Activated gamma-delta T cell treated with anti-CD3 and anti-CD28 coated beads, Interleukin-2, amount 50 U/mL, for 16 hours (primary cell): ENCODE measurements at regions not wholly inside any gene's neighbourhood (a gene's known extent, or its start where the extent isn't known, plus 50 kb on each side); places are given as distances from the start of the nearest gene placed in this dataset.

Experiments used
- DNase-seq: peaks from one replicate; pipeline ENCODE4 v3.0.0-alpha.2; 2020; ENCODE audit warnings: low read depth

DNA sequence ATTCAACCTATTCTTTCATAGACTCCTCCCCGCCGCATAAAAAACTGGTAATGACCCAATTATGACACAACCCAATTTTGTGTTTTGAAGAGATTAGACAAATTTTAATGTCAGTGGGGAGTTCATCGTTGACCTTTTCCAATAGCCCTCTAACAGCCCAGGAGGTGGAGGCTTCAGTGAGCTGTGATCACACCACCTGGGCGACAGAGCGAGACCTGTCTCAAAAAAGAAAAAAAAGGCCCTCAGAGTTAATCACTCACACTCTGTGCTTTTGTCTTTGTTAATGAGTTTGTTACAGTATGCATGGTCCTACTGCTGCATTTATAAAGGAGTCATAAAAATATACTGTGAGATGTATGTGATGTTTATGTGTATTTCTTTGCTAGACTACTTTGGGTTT is 510.6 kb downstream of the CPS1 start:
- no peak for DNase-seq

DNA sequence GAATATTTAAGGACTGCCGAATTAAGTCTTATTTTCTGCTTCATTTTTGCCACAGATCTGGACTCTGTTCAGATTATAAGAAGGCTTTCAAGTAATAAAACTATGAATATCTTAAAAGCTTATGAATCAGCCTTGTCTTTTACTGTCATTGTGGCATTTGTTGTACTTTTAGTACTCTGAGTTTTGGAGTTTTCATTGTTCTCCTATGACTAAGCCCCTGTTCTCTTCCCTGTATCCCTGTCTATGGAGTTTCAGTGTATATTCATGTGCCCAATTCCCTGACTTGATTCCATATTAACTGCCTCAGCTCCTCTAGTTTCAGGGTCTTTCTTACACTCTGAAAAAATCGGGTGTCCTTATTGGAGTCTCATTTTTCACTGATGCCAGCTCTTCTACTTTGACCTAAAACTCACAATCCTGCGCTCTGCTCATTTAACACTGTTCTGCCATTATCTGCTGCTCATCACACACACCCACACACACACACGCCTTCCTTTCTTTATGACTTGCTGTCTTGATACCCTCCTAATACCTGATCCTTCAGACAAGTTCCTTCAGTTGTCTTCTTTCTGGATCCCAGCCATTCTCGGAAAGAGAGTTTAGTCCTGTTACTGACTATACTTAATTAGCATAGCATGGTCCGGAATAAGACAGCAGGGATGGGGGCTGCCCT is 511.8 kb downstream of the CPS1 start:
- no peak for DNase-seq

DNA sequence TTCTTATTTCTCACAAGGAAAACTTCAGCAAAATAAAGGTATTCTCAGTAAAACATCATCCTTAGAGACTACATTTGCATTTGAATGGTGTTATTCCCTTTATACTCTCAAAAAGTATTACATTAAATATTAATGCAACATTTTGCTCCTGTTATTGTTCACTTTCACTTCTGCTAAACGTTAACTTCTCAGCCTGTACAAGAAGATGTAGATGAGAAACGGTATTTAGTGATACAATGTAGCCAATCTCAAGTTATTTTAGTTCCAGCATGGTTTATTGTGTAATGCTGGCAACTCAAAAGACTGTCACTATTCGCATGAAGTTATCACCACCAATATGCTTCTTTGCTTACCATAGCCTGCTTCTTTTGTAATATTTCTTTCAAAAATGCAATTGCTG is 514.1 kb downstream of the CPS1 start:
- no peak for DNase-seq

DNA sequence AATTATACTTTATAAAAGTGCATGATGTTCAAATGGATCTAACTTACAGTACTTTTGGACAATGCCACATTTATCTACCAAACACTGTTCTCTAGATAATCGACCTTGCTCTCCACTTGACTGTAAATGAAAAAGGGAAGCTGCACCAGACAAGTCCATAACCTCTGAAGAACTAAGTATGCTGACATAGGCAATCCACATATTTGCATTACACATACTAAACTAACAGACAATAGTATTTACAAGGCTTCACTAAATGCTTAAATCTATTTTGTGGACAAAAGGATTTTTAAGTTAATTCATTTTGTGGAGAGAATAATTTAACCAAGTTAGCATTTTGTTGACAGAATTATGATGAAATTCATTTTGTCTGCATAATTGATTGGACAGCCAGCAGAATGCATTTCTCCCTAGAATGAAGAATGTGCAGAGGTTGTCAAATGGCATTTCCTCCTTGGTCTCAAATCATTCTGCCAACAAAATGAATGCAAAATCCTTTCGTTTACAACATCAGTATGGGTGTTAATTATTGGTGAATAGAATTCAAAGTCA is 520.9 kb downstream of the CPS1 start:
- DNase-seq, result no peak

DNA sequence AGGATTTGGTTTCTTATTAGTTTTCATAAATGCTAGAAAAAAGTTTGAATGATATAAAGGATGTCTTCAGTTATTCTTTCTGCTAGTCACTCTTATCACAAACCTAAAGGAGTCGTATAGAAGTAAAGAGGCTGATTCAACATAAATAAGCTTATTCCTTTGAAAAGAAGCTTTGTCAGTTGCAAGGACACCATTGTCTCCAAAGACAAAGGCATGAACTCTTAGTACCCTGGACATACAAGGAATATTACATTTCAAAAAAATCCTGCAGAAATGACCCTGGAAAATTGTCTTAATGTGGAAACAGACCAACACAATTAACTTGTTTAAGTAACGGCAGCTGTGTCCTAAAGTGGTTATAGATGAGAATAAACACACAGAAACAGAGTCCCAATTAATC is 528.0 kb downstream of the CPS1 start:
- DNase-seq, result no peak

DNA sequence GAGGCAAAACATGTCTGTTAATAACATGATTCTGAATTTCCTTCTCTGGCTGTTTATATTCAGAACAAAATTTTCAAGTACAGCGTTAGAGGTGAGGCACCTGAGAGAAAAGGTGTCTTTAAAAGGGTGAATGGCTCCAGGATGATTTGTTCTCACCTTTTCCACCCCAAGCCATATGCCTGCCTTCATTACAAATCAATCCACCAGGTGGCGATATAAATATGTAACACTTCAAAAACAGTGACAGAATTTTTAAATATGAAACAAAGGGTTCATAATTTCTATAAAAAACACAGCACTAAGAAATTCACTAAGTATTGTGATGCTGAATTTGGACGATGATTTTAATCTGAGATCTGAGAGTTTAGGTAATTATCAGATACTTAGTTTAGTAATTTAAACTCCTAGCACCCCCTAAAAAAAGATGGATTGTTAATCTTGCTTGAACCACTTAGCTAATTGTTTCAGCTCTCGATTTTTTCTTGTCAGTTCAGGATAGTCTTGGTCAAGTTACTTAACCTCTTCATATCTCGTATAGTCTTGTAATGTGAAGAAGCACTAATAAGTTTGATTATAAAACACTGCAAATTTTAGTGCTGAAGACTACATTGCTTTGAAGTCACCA is 528.8 kb downstream of the CPS1 start:
- no peak for DNase-seq

DNA sequence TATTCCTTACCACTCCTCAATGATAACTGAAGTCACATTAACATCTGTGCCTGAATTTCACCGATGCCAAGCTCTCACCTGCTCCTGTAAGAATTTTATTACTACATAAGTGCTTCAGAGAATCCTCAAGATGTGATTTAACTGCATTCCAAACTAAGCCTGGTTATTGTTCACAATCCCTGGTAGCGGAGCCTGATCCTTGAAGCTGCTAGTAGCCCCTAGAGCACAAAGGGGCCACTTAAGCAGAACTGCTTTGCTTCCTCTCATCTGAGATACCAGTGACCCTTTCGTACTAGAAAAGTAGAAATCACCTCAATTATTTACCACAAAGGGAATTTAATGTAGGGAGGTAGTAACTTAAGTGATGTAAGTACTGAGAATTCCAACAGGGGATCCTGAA is 529.6 kb downstream of the CPS1 start:
- DNase-seq, result no peak

DNA sequence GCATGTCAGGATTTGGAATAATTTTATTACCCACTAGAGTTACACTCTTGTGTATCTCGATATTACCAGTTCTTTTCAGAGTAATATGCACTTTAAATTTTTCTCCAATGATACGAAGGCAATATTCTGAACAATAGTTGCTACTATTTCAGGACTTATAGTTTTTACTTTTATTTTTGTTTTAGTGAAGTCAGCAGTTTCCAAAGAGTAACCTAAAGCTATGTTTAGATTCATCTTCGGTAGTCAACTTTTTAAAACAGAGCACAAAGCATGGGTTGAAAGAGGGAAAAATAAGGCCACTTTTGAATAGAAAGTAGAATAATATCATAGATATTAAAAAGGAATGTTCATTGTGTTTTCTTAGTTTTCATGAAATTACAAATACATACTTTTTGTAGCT is 532.7 kb downstream of the CPS1 start:
- DNase-seq, result no peak

DNA sequence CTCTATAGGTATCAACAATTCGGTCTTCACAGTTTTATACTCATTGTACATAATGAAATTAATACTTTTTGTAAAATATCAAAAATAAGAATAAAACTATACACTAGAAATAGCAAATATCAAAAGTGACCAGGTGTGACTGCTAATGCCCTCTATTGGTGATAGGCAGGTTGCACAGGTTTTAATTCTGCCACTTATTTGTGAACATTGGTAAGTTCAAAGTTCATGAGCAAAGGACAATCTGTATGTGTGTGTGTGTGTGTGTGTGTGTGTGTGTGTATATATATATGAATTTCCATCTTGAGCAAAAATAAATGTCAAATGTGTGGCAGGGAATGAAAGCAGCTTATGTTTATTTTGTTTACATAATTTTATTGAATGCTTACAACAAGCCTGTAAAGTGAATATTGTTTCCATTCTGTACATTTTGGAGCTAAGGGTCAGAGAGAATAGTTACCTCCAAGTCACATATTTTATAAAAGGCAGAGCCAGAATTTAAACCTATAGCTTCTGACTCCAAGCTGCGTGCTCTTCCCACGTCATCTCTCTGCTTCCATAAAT is 537.4 kb downstream of the CPS1 start:
- DNase-seq, result no peak

DNA sequence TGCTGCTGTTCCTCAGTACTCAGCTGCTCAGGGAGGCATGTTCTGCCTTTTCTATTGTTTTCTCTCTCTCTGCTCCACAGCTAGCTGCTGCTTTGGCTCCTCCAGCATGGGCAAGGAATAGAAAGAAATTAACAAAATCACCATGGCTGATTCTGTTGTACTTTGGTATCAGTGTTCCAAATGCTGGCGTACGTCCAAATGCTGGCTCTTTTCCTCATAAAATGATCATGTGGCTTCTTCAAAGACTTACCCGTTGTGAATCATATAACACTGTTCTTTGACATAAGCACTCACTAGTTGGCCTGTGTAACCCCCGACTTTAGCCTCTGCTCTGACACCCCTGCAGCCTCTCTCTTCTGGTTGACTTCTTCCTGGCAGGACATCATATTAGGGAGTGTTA is 547.6 kb downstream of the CPS1 start:
- no peak for DNase-seq

DNA sequence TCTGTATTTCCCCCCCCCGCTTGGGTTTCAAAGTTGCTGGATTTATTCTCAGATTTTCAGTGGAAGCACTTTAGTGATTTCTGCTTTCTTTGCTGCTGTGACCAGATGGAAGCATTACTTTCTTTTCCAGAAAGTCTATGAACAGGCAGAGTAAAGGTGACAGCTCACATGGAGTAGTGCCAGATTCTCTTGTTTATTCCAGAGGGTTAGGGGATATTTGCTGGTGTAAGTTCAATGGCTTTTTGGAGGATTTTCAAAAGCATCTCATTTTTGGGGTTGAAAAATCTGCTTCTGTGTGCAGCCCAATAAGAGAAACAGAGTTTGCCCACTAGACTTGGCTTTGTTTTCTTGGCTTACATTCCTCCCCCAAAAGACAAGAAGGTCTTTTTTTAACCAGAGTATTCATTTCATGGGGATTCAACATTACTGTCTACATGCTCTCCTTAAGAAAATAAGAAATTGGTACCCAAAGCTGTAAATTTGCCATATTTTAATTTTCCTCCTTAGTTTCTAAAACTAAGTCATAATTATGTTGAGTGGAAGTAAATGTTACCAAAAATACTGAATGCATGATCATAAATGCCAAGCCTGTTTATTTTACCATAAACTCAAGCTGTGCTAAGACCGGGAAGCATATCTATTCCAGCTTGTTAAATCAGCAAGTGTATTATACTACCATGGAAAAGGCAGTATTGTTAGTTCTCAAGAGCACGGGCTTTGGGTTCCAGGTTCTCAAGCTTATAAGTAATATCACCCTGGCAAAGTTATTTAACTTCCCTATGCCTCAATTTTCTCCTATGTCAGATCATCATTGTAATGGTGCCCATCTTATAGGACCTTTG is 557.2 kb downstream of the CPS1 start:
- no peak for DNase-seq

DNA sequence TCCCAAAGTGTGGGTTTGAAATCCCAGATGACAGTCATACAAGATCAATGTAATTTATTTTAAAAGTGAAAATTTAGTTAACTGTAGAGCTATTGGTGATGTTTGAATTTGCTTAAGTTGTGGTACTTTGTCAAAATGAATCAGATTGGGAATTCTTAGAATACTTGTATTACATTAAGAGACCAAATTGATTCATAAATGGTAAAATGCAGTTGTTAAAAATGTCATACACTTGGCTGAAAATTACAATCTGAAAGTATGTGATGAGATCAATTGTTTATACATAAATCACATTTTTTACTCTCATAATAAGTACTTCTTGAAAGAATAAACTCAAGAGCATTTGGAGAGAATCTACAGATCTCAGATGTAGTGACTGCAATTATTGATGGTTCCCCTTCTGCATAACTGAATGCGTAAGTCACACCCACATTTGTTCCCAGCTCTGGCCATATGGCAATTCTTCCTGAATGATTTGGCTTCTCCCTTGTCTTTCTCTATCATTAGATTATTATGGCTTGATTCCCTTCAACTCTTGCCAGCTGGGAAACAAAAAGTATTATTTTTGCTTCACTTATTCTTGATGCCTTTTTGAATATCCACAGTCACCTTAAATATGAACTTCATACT is 558.5 kb downstream of the CPS1 start:
- no peak for DNase-seq

DNA sequence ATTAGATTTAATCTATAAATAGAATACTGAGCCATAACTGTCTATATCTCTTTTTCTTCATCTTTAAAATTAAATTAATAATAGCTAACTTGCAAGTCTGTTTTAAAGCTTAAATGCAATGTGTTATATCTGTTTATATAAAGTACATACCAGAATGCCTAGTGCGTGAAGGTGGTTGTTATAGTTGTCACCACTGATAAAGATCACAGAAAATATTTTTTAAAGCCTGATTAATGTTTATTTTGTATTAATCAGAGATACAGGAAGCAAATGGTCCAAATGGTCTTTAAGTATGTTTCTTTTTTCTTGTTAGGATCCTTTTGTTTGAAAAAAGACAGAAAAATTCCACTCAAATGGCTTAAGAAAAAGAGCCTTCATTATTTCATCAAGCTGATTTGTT is 560.6 kb downstream of the CPS1 start:
- DNase-seq, result no peak

DNA sequence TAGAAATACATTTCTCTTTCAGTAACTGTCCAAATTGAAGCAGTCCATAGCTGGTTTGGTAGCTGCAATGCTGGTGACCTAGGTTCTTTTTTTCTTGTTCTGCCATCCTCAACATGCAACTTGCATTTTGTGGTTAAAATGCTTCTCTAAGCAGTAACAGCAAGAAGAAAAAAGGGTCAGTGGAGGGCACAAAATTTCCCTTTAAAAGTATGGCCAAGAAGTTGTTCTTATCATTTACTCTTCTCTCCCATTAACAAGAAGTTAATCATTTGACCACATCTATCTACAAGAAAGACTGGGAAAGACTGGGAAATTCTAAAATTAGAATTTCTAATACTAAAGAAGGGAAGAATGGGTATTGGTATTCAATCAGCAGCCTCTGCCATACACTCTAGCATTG is 569.9 kb downstream of the CPS1 start:
- DNase-seq, result no peak

DNA sequence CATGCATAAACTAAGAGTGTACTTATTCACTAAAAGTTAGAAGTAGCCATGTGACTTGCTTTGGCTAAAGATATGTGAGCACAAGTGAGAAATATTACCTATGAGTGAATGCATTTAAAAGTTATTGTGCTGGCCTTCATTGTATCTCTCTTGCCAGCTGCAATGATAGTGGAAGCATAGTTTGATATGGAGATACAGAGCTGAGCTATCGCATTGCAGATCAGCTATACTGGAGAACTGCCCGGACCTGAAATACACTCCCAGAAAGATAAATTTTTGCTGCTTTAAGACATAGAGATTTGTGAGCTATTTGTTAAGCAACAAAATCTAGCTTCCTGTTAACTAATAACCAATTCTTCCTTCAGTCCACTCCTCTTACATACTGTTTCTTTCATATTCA is 571.1 kb downstream of the CPS1 start:
- DNase-seq, result no peak

DNA sequence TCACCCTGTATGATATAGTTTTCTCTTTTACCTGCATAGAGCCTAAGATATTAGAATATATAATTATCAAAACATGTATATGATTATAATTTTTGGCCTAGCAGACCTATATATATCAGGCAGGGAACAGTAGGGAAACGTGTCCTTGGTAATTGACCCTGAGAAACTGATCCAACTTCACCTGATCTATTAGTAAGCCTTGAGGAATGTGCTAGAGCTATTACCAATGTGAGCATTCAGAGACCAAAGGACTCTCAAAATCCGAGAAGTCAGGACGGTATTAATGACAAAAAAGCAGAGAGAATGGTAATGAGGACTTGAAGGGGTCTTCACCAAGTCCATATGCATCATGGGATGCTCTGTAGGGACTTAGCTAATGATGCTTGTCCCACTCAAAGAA is 571.9 kb downstream of the CPS1 start:
- no peak for DNase-seq

DNA sequence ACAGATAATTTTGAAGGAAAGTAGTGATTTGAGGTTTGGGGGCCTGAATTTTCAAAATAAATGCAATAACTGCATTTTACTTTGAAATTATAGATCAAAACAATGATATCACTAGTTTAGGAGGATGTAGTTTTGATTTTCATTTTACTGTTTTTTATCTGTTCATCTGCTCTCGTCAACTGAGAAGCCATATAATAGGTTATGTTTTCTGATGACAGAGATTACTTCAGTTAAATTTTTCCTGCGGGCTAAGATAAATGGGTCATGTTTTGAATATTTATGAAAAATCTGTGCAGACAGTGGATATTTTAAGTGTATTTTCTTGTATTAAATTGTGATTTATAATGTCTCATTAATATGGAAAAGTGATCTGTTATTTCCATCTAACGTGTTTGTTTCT is 573.4 kb downstream of the CPS1 start:
- DNase-seq, result no peak

DNA sequence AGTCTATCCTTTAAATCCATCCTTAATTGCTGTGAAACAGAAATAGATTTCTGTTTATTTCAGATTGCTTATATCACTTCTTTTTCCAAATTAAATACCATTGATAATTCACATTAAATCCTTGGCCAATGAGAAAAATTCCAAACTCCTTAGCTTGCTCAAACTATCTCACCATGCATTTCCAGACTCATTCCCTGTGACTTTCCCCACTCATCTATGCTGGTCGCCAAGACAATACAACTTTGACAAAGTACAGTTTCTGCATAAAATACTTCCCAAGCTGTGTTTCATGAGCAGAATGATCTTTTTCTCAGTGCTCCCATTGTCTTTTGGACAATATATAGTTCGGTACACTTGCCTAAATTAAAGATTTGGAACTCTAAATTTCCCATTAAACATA is 575.6 kb downstream of the CPS1 start:
- no peak for DNase-seq

DNA sequence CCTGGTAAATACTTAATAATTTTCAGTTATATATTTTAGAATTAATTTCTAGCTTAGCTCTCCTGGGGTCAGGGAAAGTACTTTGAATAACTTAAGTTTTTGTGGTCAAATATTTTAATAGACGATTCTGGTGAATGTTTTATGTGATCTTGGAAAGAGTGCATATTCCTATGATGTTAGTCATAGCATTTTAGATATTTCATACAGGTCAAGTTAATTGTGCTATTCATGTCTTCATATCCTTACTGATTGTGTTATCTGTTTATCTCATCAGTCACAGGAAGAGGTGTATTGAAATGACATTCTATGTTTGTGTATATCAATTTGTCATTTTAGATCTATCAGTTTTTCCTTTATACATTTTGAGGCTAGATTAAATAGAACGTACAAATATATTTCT is 576.2 kb downstream of the CPS1 start:
- no peak for DNase-seq

DNA sequence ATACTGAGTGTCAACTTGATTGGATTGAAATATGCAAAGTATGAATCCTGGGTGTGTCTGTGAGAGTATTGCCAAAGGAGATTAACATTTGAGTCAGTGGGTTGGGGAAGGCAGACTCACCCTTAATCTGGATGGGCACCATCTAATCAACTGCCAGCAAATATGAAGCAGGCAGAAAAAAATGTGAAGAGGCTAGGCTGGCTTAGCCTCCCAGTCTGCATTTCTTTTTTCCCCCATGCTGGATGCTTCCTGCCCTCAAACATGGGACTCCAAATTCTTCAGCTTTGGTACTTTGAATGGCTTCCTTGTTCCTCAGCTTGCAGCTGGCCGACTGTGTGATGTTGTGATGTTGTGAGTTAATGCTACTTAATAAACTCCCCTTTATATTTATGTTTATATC is 577.4 kb downstream of the CPS1 start:
- no peak for DNase-seq

DNA sequence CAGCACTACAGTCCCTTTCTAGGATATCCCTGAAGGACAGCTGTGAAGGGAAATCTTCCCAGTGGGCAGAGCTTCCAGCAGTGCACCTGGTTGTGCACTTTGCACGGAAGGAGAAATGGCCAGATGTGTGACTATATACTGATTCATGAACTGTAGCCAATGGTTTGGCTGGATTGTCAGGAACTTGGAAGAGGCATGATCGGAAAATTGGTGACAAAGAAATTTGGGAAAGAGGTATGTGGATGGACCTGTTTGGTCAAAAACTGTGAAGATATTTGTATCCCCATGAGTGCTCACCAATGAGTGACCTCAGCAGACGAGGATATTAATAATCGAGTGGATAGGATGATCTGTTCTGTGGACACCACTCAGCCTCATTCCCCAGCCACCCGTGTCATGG is 582.2 kb downstream of the CPS1 start:
- DNase-seq, result no peak

DNA sequence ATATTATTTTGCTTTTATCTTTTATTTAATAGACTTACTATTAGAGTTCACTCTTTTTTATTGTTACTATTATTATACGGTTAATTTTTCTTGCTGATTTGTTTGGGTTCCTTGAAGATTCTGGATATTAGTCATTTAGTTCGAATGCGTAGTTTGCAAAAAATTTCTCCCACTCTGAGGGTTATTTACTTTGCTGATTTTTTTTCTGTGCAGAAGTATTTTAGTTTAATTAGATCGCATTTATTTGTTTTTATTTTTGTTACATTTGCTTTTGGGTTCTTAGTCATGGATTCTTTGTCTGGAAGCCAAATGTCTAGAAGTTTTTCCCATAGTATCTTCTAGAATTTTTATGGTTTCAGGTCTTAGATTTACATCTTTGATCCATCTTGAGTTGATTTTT is 585.2 kb downstream of the CPS1 start:
- DNase-seq, result no peak
